HG02759 (cell line): ENCODE measurements at regions not wholly inside any gene's neighbourhood (a gene's known extent, or its start where the extent isn't known, plus 50 kb on each side); places are given as distances from the start of the nearest gene placed in this dataset.
A peak's percentile ranks its signal among the peaks of the same experiment; 100 is the strongest.

Source experiments
- ATAC-seq: cut with Tn5 transposase; IDR thresholded peaks from one replicate; pipeline ENCODE4 v1.9.1; 2021; ENCODE audit warnings: mild to moderate bottlenecking, moderate library complexity; ENCODE audit not compliant: unreplicated experiment

GRCh38 chr4:128393101-128393704, 105.6 kb upstream of the PGRMC2 start:
- peak; percentile 68 for ATAC-seq

GRCh38 chr4:128390475-128390996, 102.9 kb upstream of the PGRMC2 start:
- ATAC-seq = no peak

DNA sequence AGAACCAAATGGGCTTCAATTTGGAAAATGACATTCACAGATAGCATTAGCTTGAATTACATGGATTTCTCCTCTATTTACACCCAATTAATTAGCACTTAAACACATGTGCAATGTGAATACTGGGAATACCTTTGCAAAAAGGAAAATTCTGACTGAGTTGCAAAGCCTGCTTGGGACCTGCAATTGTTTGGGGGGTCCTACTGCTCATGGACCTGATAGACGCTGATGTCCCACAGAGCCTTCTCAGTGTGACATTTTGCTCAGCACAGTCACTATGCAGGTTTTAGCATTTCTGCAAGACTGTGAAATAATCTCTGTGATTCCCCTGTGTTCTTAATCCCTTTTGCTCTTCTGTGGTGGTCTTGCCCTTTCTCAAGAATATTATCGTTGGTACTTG, 101.2 kb upstream of the PGRMC2 start:
- no peak for ATAC-seq

DNA sequence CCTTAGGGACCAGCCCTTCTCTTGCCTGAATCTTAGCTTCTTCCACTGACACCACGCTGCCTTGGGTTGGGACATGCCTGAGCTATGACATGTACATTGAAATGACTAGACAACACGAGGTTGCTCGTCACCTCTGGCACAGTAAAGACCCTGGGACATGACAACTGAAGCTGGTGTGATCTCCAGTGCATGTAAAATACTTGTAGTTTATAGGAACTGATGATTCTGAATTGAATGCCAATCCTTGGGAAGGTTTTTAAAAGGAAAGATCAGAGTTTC, 100.7 kb upstream of the PGRMC2 start:
- ATAC-seq = no peak

GRCh38 chr4:128387600-128388351, 100.2 kb upstream of the PGRMC2 start:
- no peak for ATAC-seq

GRCh38 chr4:128386761-128387599, 99.4 kb upstream of the PGRMC2 start:
- peak; percentile 52 for ATAC-seq

GRCh38 chr4:128385683-128386304, 98.2 kb upstream of the PGRMC2 start:
- no peak for ATAC-seq

DNA sequence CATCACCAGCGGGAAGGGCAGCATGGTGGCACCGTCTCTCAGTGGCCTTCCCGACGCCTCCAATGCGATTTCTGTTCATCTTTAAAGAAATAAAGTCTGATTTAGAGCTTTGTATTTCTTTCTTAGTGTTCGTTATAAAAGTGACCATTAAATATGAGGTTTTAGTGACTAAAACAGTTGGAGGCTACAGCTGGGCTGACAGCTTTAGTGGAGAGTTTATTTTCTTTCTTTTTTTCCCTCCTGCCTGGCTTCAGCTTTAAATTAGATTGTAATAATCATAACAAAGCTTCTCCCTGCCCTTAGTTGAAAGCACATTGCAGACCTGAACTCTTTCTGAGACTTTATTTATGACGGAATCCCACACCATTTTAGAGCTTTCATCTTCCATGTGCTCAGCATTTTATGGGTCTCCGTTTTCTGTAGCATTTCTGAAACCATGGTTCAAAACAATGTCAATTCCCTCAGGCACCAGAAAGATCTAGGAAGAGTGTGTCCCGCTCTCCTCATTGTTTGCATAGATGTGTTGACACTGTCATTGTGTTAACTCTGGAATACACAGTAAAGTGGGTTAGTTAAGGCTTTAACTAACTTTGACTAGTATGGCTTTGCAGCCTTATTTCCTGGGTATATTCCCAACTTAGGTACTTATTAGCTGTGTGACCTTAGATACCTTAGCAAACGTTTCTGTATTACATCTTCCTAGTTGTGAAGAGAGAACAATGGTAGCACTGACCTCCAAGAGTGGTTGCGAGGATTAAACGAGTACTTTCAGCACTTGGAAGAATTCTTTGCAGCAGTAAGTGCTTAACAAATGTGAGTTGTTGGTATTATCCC, 97.4 kb upstream of the PGRMC2 start:
- no peak for ATAC-seq

GRCh38 chr4:128384091-128384520, 96.5 kb upstream of the PGRMC2 start:
- ATAC-seq = no peak

GRCh38 chr4:128381748-128382559, 94.3 kb upstream of the PGRMC2 start:
- ATAC-seq = no peak

GRCh38 chr4:128380306-128380705, 92.7 kb upstream of the PGRMC2 start:
- no peak for ATAC-seq

DNA sequence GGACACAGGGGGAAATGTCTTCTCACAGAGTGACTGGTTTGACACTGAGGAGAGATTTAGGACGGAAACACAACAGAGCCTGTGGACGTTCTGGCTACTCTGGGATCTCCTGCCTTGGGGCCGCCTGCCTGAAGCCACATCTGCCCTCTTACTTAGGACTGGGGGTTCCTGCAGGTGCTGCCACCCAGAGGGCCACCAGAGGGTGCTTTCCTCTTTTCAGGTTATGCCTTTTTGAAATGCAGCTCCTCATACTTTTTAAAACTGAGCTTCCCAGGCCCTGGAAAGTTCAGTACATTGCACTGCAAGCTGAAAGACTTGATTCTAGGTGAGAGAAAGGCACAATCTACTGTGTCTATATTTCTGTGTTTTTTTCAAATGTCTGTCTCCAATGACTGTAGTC, 92.2 kb upstream of the PGRMC2 start:
- ATAC-seq = peak; percentile 71

- no peak for ATAC-seq
These were observed 91.1 kb upstream of the PGRMC2 start for GRCh38 chr4:128378668-128379067.

GRCh38 chr4:128376958-128377357, 89.3 kb upstream of the PGRMC2 start:
- no peak for ATAC-seq

GRCh38 chr4:128376303-128376702, 88.7 kb upstream of the PGRMC2 start:
- ATAC-seq = no peak

DNA sequence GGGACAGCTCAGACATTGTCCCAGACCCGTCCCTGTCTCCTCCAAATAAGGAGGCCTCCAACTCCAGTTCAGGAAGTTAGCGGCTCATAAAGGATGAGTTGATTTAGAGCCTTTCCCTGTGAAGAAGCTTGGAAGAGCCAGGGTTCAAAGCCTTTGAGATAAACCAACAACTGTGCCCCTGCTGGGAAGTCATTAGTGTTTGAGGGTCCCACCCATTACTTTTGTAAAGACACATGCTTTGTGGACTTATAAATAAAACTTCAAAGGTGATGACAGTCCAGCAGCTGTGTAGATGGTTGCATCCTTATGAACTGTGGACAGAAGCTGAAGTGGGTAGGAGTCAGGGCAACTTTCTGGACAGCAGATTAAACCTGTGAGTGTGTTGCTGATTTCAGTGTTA, 86.0 kb upstream of the PGRMC2 start:
- ATAC-seq = no peak

- no peak for ATAC-seq
These were observed 84.3 kb upstream of the PGRMC2 start for GRCh38 chr4:128371876-128372275.

DNA sequence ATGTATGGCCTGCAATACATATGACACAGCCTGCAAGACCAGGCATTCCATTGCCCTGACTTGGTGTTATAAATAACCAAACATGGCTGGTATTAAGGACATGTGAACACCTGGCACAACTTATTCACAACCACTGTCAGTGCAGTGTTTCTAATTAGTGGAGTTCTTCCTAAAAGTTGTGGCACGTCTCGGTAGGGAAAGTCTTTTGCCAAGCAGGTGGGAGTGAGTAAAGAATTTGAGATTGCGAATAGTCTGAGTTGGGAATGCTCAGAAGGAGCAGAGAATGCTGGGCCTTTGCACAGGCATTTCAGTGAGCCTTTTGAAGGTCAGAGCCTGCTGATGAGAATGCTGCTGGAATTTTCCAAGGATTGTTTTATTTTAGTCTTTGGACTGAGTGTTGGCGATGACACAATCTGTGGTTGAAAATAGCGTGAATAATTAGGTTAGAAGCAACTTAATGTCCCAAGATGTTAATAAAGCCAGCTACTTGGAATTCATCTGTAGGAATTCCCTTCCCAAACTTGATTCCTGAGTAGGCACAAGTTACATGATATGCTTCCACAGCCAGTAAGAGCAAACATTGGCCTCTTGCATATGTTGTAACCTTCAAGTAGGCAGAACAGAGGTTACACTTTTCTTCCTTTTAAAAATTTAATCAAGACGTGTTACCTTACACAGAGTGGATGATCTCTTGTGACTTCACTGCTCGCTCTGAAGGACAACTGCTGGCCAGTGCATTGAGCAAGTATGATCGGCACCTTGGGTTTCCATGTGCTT, 83.6 kb upstream of the PGRMC2 start:
- ATAC-seq = no peak

DNA sequence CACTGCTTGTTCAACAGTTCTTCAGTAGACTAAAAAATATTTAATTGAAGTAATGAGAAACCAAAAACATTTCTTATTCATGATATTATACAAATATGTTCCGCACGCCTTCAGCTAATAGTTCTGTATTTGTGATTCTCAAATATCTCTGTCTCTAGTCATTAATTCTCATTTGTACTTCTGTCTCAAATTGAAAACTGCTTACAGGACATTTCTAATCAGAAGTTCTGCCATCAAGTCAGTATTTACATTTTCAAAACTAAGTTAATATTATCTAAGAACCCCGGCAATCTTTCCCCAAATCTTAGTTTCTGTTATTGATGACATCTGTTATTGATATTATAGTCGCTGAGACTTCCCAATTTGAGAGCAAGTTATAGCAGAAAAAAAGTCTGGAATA, 78.6 kb upstream of the PGRMC2 start:
- ATAC-seq = no peak
